Osteoblast (primary cell): ENCODE measurements at regions not wholly inside any gene's neighbourhood (a gene's known extent, or its start where the extent isn't known, plus 50 kb on each side); places are given as distances from the start of the nearest gene placed in this dataset.

Source experiments
- DNase-seq: peaks from one replicate; pipeline ENCODE4 v3.0.0; 2011; ENCODE audit warnings: low spot score, mixed read lengths; ENCODE audit not compliant: insufficient read length; ENCODE audit errors: missing footprints
- H2AFZ ChIP-seq: 2 replicates; pipeline ENCODE4 v1.6.0; 2011; ENCODE audit warnings: mild to moderate bottlenecking, low read length
- H3K27ac ChIP-seq: 2 replicates; pipeline ENCODE4 v1.5.1; 2011; ENCODE audit warnings: mild to moderate bottlenecking, low read depth, low read length, moderate library complexity
- H3K27me3 ChIP-seq: 2 replicates; pipeline ENCODE4 v1.6.0; 2012; ENCODE audit warnings: mild to moderate bottlenecking, control low read depth, inconsistent platforms, low read length, moderate library complexity; ENCODE audit not compliant: insufficient read depth
- H3K36me3 ChIP-seq: 2 replicates; pipeline ENCODE4 v1.5.1; 2011; ENCODE audit warnings: mild to moderate bottlenecking, low read length, control low read depth, moderate library complexity; ENCODE audit not compliant: insufficient read depth
- H3K4me1 ChIP-seq: 2 replicates; pipeline ENCODE4 v1.5.1; 2011; ENCODE audit warnings: mild to moderate bottlenecking, low read length, control low read depth, moderate library complexity; ENCODE audit not compliant: insufficient read depth
- H3K4me2 ChIP-seq: 2 replicates; pipeline ENCODE4 v1.6.0; 2011; ENCODE audit warnings: mild to moderate bottlenecking, low read length; ENCODE audit not compliant: insufficient read depth
- H3K4me3 ChIP-seq: fragments of 200-600 bp; sonication (generic); 3 replicates; pipeline ENCODE4 v1.5.1; 2012; ENCODE audit warnings: mild to moderate bottlenecking, low read length, inconsistent platforms; ENCODE audit not compliant: insufficient read depth
- H3K79me2 ChIP-seq: 2 replicates; pipeline ENCODE4 v1.6.0; 2012; ENCODE audit warnings: mild to moderate bottlenecking, low read length, control low read depth, inconsistent platforms; ENCODE audit not compliant: insufficient read depth
- H3K9me3 ChIP-seq: 2 replicates; pipeline ENCODE4 v1.5.1; 2011; ENCODE audit warnings: low read depth, low read length, control low read depth
- H4K20me1 ChIP-seq: 2 replicates; pipeline ENCODE4 v1.6.0; 2012; ENCODE audit warnings: mild to moderate bottlenecking, low read length, control low read depth; ENCODE audit not compliant: insufficient read depth
- TF ChIP-seq, protein P1 (sequence below): IDR thresholded peaks from 2 replicates; pipeline ENCODE4 v1.5.1; 2011; ENCODE audit warnings: mild to moderate bottlenecking, low read depth, low read length, moderate library complexity; ENCODE audit errors: extremely low read depth

DNA sequence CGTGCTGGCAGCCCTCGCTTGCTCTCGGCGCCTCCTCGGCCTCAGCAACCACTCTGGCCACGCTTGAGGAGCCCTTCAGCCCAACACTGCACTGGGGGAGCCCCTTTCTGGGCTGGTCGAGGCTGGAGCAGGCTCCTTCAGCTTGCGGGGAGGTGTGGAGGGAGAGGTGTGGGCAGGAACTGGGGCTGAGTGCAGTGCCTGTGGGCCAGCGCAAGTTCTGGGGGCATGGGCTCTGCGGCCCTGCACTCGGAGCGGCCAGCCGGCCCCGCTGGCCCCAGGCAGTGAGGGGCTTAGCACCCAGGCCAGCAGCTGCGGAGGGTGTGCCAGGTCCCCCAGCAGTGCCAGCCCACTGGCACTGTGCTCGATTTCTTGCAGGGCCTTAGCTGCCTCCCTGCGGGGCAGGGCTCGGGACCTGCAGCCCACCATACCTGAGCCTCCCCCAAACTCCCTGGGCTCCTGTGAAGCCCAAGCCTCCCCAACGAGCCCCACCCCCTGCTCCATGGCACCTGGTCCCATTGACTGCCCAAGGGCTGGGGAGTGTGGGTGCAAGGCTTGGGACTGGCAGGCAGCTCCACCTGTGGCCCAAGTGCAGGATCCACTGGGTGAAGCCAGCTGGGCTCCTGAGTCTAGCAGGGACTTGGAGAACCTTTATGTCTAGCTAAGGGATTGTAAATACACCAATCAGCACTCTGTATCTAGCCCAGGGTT lies 556.8 kb downstream of the GABRG1 start:
- no peaks in the 10 kb centered on the region for H3K79me2 ChIP-seq
- no peak for DNase-seq
- no peak overlapping the region for H3K27ac ChIP-seq
- no peaks in the 10 kb centered on the region for H3K36me3 ChIP-seq
- H3K4me3 ChIP-seq, result no peak overlapping the region
- H3K4me2 ChIP-seq, result no peak overlapping the region
- H3K4me1 ChIP-seq, result no peaks in the 10 kb centered on the region
- no peaks in the 10 kb centered on the region for H4K20me1 ChIP-seq
- H2AFZ ChIP-seq, result no peak overlapping the region
- TF ChIP-seq, protein P1, sequence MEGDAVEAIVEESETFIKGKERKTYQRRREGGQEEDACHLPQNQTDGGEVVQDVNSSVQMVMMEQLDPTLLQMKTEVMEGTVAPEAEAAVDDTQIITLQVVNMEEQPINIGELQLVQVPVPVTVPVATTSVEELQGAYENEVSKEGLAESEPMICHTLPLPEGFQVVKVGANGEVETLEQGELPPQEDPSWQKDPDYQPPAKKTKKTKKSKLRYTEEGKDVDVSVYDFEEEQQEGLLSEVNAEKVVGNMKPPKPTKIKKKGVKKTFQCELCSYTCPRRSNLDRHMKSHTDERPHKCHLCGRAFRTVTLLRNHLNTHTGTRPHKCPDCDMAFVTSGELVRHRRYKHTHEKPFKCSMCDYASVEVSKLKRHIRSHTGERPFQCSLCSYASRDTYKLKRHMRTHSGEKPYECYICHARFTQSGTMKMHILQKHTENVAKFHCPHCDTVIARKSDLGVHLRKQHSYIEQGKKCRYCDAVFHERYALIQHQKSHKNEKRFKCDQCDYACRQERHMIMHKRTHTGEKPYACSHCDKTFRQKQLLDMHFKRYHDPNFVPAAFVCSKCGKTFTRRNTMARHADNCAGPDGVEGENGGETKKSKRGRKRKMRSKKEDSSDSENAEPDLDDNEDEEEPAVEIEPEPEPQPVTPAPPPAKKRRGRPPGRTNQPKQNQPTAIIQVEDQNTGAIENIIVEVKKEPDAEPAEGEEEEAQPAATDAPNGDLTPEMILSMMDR, result no peak
- H3K9me3 ChIP-seq, result no peaks in the 10 kb centered on the region
- no peaks in the 10 kb centered on the region for H3K27me3 ChIP-seq

DNA sequence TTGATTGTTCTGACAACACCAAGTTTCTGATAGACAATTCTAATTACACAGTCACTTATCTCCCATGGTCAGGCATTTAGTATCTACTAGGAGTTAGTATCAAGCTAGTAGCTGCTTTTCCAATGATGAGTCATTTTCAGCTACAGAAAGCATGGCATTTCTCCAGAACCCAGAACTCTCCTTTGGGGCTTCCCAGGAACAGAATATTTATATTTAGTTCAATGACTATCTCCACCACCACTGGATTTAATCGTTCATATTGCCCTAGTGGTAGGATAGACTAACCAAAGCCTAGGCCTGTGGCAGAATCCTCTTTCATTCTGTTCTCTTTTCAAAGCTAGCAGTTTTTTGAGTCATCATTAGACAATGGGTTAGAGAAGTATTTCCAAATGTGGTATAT lies 569.4 kb downstream of the GABRG1 start:
- Histone ChIP-seq H3K36me3 (no peaks in the 10 kb centered on the region), H3K4me2 (no peak overlapping the region), H3K27ac (no peak overlapping the region), H3K4me3 (no peak overlapping the region), H3K27me3 (no peaks in the 10 kb centered on the region), H3K79me2 (no peaks in the 10 kb centered on the region), H3K4me1 (no peaks in the 10 kb centered on the region), H2AFZ (no peak overlapping the region), H4K20me1 (no peaks in the 10 kb centered on the region), H3K9me3 (peaks cover 4% of the 10 kb centered on the region)
- DNase-seq, result no peak
- TF ChIP-seq, protein P1, result no peak

DNA sequence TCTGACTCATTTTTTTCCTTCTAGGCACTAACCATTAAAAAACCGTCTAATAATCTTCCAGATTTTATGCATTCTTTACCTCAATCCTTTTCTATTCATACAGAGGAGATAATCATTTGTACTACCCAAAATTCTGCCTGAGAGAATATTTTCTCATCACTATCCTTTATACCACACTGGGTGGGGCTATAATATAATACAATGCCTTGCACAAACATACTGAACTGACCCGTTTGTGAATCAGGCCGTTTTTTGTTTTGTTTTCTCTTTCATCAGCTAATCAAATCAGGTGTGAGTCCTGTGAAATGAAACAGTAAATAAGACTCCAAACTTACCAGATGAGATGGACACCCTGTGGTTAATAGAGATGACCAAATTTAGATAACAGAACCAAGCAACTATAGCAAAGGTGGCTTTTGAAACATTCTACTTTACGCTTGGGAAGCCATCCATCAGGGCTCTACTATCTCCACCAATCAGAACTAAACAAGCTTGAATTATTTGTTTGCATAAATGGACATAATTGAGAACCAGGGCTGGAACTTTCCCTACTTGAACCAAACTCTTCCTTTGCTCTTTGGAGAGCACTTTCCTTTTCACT lies 573.0 kb downstream of the GABRG1 start:
- H3K9me3 ChIP-seq, result peaks cover 4% of the 10 kb centered on the region
- DNase-seq, result no peak
- no peaks in the 10 kb centered on the region for H4K20me1 ChIP-seq
- no peaks in the 10 kb centered on the region for H3K36me3 ChIP-seq
- no peak overlapping the region for H3K4me3 ChIP-seq
- no peaks in the 10 kb centered on the region for H3K4me1 ChIP-seq
- H3K79me2 ChIP-seq, result no peaks in the 10 kb centered on the region
- H3K4me2 ChIP-seq, result no peak overlapping the region
- TF ChIP-seq, protein P1, result no peak
- H3K27ac ChIP-seq, result no peak overlapping the region
- no peaks in the 10 kb centered on the region for H3K27me3 ChIP-seq
- no peak overlapping the region for H2AFZ ChIP-seq

DNA sequence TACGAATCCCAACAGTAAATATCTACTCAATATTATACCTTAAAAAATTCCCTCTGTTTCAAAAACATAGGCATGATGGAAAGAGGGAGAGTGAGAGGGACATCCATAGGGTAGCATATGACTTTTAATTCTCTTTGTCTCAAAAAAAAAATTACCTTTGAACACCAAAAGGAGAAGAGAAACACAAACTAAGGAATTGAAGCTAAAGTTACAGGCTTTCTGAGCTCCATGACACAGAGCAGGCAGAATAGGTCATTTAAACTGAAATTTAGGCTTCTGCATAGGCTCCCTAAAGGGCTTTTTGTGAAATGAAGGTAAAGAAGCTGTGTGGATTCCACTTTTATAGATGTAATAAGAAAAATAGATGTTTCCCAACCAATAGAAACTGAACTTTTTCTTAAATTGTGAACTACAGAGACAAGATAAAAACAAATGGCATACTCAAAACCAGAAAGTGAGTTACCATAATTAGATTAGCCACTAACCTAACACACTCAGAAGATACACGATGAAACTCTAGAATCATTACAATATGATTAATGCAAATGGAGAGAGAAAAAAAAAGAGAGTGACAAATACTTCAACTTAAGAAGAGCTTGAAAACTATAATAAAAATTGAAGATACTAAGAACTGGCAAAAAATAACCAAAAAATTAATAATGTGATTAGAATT lies 584.6 kb downstream of the GABRG1 start:
- no peak overlapping the region for H3K4me3 ChIP-seq
- H3K27ac ChIP-seq, result no peak overlapping the region
- no peak overlapping the region for H2AFZ ChIP-seq
- H3K9me3 ChIP-seq, result no peaks in the 10 kb centered on the region
- no peaks in the 10 kb centered on the region for H3K36me3 ChIP-seq
- no peaks in the 10 kb centered on the region for H3K4me1 ChIP-seq
- DNase-seq, result no peak
- no peaks in the 10 kb centered on the region for H3K27me3 ChIP-seq
- H3K79me2 ChIP-seq, result no peaks in the 10 kb centered on the region
- H3K4me2 ChIP-seq, result no peak overlapping the region
- H4K20me1 ChIP-seq, result no peaks in the 10 kb centered on the region
- TF ChIP-seq, protein P1, result no peak
